Stomach (tissue), 4 donors: ENCODE measurements at regions not wholly inside any gene's neighbourhood (a gene's known extent, or its start where the extent isn't known, plus 50 kb on each side); places are given as distances from the start of the nearest gene placed in this dataset.

ENCODE experiments used
- POLR2AphosphoS5 ChIP-seq, 3 donors: sonication (generic); formaldehyde crosslinking; IDR thresholded peaks; one replicate each; pipeline ENCODE4 v1.6.1; 2016; ENCODE audit warnings: antibody characterized with exemption in 3 of 3
- TF ChIP-seq, protein P1 (sequence below), 7 experiments: fragments of 450-650 bp in 4 of 7; fragments of 200-600 bp in 3 of 7; sonication (generic) in 3 of 7; IDR thresholded peaks; one replicate each; pipeline ENCODE4 v1.5.1; 2016 to 2019; ENCODE audit warnings: antibody characterized with exemption in 7 of 7, control low read depth in 2 of 7, mild to moderate bottlenecking in 1 of 7

DNA sequence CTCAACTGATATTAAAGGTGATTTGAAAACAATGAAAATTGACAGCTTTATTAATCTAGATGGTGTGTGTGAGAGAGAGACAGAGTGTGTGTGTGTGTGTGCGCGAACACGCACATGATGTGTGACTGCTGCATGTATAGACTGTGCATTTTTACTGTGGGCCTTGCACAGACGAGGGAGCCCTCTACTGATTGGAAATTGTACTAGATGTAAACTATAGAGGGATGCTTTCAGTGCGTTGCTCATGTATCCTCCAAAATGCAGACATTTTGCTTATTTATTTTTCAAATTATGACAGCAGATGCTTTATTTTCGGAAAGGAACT lies 168.4 kb upstream of the GK2 start:
- TF ChIP-seq, protein P1, sequence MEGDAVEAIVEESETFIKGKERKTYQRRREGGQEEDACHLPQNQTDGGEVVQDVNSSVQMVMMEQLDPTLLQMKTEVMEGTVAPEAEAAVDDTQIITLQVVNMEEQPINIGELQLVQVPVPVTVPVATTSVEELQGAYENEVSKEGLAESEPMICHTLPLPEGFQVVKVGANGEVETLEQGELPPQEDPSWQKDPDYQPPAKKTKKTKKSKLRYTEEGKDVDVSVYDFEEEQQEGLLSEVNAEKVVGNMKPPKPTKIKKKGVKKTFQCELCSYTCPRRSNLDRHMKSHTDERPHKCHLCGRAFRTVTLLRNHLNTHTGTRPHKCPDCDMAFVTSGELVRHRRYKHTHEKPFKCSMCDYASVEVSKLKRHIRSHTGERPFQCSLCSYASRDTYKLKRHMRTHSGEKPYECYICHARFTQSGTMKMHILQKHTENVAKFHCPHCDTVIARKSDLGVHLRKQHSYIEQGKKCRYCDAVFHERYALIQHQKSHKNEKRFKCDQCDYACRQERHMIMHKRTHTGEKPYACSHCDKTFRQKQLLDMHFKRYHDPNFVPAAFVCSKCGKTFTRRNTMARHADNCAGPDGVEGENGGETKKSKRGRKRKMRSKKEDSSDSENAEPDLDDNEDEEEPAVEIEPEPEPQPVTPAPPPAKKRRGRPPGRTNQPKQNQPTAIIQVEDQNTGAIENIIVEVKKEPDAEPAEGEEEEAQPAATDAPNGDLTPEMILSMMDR (IDR thresholded peaks at IDR 0.05), result peak in 4 of 7 experiments; percentile 16 to 22 (median 20)
- no peak for TF ChIP-seq POLR2AphosphoS5 (IDR thresholded peaks at IDR 0.05)
